ENCODE measurements at regions not wholly inside any gene's neighbourhood (a gene's known extent, or its start where the extent isn't known, plus 50 kb on each side); places are given as distances from the start of the nearest gene placed in this dataset.

- Histone ChIP-seq H3K79me2 (replicated peaks; ENCODE audit: insufficient read depth, low read length) (no peaks in the 10 kb centered on the region), H3K36me3 (ENCODE audit: insufficient read depth, low read length) (no peaks in the 10 kb centered on the region), H2AFZ (ENCODE audit: low read depth, low read length) (no peak overlapping the region), H3F3A (ENCODE audit: insufficient read depth, low read length, poor library complexity, severe bottlenecking) (no peaks in the 10 kb centered on the region), H3K27ac (ENCODE audit: low read length) (no peak overlapping the region), H3K9me3 (ENCODE audit: low read length) (no peaks in the 10 kb centered on the region), H4K20me1 (ENCODE audit: insufficient read depth) (no peaks in the 10 kb centered on the region), H3K9me2 (ENCODE audit: insufficient read depth, low read length) (no peaks in the 10 kb centered on the region), H3K4me3 (ENCODE audit: low read length) (no peak overlapping the region), H3K27me3 (ENCODE audit: insufficient read depth, low read depth, low read length) (no peaks in the 10 kb centered on the region), H3K4me2 (ENCODE audit: low read length) (no peak overlapping the region), H3K9ac (ENCODE audit: low read length) (no peak overlapping the region)
- TF ChIP-seq SMC3 (conservative IDR thresholded peaks at IDR 0.05; ENCODE audit: poor library complexity) (no peak), REST (IDR thresholded peaks at IDR 0.05; ENCODE audit: borderline replicate concordance) (no peak), CTCF (IDR thresholded peaks at IDR 0.05; ENCODE audit: poor library complexity, severe bottlenecking) (no peak), RAD21 (conservative IDR thresholded peaks at IDR 0.05) (no peak), EP300 (conservative IDR thresholded peaks at IDR 0.05; ENCODE audit: poor library complexity, severe bottlenecking) (no peak), EZH2 (IDR thresholded peaks at IDR 0.05; ENCODE audit: borderline replicate concordance, insufficient read depth, low read length, poor library complexity, severe bottlenecking) (no peak), POLR2AphosphoS5 (IDR thresholded peaks at IDR 0.05) (no peak), MXI1 (conservative IDR thresholded peaks at IDR 0.05; ENCODE audit: poor library complexity, severe bottlenecking) (no peak), TAF1 (IDR thresholded peaks at IDR 0.05; ENCODE audit: low read depth) (no peak)
Measured at GRCh38 chr10:28077889-28078288, 79.0 kb upstream of the ODAD2 start.

- TF ChIP-seq CTCF (IDR thresholded peaks at IDR 0.05; ENCODE audit: poor library complexity, severe bottlenecking) (no peak), EP300 (conservative IDR thresholded peaks at IDR 0.05; ENCODE audit: poor library complexity, severe bottlenecking) (no peak), EZH2 (IDR thresholded peaks at IDR 0.05; ENCODE audit: borderline replicate concordance, insufficient read depth, low read length, poor library complexity, severe bottlenecking) (no peak), RAD21 (conservative IDR thresholded peaks at IDR 0.05) (no peak), SMC3 (conservative IDR thresholded peaks at IDR 0.05; ENCODE audit: poor library complexity) (no peak), MXI1 (conservative IDR thresholded peaks at IDR 0.05; ENCODE audit: poor library complexity, severe bottlenecking) (no peak), POLR2AphosphoS5 (IDR thresholded peaks at IDR 0.05) (no peak)
- Histone ChIP-seq H3K9me3 (ENCODE audit: low read length) (no peaks in the 10 kb centered on the region), H3K79me2 (replicated peaks; ENCODE audit: insufficient read depth, low read length) (no peaks in the 10 kb centered on the region), H4K20me1 (ENCODE audit: insufficient read depth) (no peaks in the 10 kb centered on the region), H3F3A (ENCODE audit: insufficient read depth, low read length, poor library complexity, severe bottlenecking) (no peaks in the 10 kb centered on the region), H3K27ac (ENCODE audit: low read length) (no peak overlapping the region), H3K36me3 (ENCODE audit: insufficient read depth, low read length) (no peaks in the 10 kb centered on the region), H3K27me3 (ENCODE audit: insufficient read depth, low read depth, low read length) (no peaks in the 10 kb centered on the region), H3K4me2 (ENCODE audit: low read length) (no peak overlapping the region), H2AFZ (ENCODE audit: low read depth, low read length) (no peak overlapping the region), H3K9ac (ENCODE audit: low read length) (no peak overlapping the region), H3K4me3 (ENCODE audit: low read length) (no peak overlapping the region), H3K9me2 (ENCODE audit: insufficient read depth, low read length) (no peaks in the 10 kb centered on the region)
Measured at GRCh38 chr10:28075424-28075823, 76.5 kb upstream of the ODAD2 start.

Data from neural cell (in vitro differentiated cells).